OCI-LY1 (cell line): ENCODE measurements at regions not wholly inside any gene's neighbourhood (a gene's known extent, or its start where the extent isn't known, plus 50 kb on each side); places are given as distances from the start of the nearest gene placed in this dataset.

ENCODE experiments used
- EZH2 ChIP-seq: fragments of 200-600 bp; sonication (generic), shearing (Covaris generic); IDR thresholded peaks from 2 replicates; pipeline ENCODE4 v1.8.0; 2017; ENCODE audit warnings: borderline replicate concordance, mixed run types, mild to moderate bottlenecking, antibody characterized with exemption, low read length, moderate library complexity, mixed read lengths
- TF ChIP-seq, protein P1 (sequence below): fragments of 200-600 bp; sonication (generic), shearing (Covaris generic); IDR thresholded peaks from 2 replicates; pipeline ENCODE4 v1.5.1; 2017; ENCODE audit warnings: mild to moderate bottlenecking, antibody characterized with exemption, low read length, moderate library complexity, mixed read lengths

DNA sequence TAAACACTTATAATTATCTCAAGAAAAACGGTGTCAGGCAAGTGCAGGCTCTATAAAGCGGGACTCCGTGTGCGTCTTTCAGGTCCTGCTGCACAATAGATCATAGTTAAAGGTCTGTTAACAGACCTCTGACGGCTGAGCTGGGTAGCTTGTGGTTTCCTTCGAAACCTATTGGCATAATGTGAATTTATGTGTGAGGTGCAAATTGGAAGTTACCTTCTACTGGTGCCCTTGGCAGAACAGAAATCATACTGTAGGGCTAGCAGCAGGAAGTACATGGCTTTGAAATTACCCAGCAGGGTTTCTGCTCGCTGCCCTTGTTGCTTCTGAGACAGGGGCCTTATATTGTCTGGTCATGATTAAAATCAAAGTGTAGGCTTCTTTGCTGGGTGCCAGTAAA, 216.4 kb upstream of the HAND2 start:
- TF ChIP-seq, protein P1, sequence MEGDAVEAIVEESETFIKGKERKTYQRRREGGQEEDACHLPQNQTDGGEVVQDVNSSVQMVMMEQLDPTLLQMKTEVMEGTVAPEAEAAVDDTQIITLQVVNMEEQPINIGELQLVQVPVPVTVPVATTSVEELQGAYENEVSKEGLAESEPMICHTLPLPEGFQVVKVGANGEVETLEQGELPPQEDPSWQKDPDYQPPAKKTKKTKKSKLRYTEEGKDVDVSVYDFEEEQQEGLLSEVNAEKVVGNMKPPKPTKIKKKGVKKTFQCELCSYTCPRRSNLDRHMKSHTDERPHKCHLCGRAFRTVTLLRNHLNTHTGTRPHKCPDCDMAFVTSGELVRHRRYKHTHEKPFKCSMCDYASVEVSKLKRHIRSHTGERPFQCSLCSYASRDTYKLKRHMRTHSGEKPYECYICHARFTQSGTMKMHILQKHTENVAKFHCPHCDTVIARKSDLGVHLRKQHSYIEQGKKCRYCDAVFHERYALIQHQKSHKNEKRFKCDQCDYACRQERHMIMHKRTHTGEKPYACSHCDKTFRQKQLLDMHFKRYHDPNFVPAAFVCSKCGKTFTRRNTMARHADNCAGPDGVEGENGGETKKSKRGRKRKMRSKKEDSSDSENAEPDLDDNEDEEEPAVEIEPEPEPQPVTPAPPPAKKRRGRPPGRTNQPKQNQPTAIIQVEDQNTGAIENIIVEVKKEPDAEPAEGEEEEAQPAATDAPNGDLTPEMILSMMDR, result no peak
- TF ChIP-seq EZH2, result no peak
